ENCODE measurements at regions not wholly inside any gene's neighbourhood (a gene's known extent, or its start where the extent isn't known, plus 50 kb on each side); places are given as distances from the start of the nearest gene placed in this dataset.
"Not testable (repeated sequence)": the region's sequence is repeated elsewhere in the genome, so short reads cannot be mapped to it uniquely, and the experiment has no call there.

DNA sequence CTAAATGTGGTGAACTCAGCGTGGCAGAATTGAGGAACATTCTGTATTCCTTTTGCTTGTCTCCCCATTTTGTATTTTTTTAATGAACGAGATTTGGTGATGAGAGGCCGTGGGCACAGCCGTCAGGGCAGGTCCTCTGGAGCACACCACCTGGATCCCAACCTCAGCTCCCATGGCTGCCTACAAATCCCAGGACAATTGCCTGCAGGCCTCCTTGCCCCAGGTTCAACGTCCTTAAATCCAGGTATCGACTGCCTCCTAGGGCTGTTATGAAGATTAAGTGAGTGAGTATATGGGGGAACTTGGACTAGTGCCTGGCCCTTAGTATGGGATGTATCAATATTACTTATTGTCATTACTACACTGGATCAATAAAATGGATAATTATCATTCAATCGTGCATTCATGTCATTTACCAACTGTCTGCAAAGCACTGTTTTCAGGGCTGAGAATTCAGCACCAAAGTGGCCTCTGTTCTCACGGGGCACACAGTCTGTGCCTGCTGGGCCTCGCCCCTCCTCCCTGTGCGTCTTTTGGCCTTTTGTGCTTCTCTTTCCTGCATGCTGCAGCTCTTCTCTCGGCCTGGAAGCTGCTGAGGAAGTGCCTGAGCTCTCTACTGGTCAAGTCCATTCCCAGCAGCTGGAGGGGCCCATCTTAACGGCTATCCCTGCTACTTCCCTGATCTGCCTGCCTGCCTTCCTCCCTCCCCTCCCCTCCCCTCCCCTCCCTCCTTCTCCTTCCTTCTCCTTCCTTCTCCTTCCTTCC lies 1343.7 kb downstream of the BRD1 start:
- DNase-seq, result no peak

DNA sequence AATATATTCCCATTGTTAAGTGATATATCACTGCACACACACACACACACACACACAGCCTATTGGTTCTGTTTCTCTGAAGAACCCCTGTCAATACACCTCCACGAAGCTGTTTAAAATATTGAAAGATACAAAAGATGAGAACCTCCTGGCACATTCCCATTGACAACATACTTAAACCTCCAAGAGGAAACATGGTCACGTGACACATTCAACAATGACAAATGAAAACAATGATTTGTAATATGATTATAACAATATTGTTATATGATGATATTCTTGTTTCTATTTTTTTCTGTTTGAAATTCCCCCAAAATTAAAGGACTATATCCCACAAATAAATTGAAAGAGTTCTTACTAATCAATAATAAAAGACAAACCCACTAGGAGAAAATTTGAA lies 1344.9 kb downstream of the BRD1 start:
- DNase-seq, result no peak

DNA sequence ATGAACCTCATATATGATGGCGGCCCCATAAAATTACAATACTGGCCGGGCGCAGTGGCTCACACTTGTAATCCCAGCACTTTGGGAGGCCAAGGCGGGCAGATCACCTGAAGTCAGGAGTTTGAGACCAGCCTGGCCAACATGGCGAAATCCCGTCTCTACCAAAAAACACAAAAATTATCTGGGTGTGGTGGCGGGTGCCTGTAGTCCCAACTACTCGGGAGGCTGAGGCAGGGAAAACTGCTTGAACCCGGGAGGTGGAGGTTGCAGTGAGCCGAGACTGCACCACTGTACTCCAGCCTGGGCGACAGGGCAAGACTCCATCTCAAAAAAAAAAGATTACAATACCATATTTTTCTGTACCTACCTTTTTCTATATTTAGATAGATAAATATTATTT lies 1345.5 kb downstream of the BRD1 start:
- not testable (repeated sequence) for DNase-seq

DNA sequence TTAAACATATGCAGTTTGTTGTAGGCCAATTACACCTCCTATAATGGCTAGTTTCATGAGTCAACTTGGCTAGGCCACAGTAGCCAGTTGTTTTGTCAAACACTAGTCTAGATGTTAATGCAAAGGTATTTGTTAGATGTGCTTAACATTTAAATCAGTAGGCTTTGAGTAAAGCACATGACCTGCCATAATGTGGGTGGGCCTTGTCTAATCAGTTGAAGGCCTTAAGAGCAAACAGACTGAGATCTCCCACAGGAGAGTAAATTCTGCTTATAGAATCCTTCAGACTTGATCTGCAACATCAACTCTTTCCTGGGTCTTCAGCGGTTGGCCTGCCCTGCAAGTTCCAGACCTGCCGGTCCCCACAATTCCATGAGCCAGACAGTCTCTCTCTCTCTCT lies 1345.9 kb downstream of the BRD1 start:
- no peak for DNase-seq

DNA sequence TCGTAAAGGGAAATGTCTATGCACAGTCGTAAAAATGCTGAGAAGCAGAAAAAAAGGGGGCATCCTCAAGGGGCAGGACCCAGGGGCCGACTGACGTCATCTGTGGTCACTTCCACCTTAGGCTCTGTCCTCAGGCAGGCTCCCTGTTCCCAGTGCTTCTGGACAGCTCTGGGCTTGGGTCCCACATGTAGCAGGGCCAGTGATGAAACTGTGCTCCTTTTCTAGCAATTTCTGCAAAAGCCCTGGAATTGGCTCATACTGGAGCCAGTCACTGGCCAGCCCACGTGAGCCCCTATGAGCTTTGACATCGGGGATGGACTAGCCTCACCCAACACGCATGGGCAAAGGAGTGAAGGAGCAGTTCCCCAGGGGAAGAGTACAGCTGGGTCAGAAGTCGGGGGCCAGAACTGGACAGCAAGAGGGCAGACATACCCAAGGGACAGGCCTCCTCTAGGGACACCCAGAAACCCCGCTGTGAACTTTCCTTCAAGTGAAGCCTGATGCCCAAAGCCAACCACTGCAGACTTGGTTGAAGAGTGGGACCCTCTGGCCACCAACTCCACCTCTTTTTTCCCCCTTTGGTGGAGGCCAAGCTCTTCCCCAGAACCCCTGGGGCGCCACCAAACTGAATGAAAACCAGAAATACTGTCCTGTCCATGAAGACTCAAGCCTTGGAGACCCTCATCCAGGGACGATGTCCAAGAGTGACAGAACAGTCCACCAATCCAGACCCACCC lies 1349.0 kb downstream of the BRD1 start:
- no peak for DNase-seq

DNA sequence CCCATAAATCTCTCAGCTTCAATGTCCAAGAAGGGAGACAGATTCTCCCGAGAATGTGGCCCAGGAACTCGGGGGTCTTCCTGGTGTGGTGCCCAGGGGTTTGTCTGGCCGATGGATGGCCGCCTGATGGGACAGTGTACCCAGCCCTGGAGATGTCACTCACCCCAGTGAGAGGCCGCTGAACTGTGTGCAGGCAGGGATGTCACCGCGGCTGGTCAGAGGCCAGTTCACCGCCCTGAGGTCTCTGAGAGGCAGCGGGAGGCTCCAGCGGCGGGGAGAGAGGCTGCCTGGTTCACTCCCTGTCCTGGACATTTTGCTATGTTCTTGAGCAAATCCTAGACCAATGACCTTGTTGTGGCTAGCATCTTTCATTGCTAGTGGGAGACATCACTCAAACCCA lies 1349.5 kb downstream of the BRD1 start:
- DNase-seq, result no peak

DNA sequence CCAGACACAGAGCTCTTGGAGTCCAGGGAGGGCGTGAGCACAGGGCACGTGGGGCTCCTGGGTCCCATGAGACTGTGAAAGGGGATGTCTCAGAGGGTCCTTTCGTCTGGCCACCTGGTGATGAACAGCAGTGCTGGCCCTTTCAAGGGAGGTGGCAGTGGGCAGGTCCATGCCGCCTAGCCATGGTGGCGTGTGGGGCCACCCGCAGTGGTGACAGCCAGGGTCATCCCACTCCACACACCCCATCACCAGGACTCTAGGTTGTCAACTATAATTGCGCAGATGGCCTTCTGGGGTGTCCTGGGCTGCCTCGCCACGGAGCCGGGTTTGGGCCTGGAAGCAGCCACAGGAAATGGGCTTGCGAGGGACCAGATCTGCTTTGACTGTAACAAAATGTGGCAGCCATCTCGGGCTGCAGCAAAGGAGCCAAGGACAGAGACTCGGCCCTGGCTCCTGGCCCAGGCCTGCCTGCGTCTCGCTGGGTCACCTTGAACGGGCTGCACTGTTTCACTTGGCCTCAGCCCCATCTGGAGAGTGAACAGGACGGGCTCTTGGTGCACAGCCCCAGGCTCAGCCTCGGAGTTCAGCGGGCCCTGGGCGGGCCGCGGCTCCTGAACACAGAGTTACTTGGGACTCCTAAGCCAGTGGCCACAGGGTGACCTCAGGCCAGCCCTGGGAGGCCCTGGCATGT lies 1350.5 kb downstream of the BRD1 start:
- no peak for DNase-seq

DNA sequence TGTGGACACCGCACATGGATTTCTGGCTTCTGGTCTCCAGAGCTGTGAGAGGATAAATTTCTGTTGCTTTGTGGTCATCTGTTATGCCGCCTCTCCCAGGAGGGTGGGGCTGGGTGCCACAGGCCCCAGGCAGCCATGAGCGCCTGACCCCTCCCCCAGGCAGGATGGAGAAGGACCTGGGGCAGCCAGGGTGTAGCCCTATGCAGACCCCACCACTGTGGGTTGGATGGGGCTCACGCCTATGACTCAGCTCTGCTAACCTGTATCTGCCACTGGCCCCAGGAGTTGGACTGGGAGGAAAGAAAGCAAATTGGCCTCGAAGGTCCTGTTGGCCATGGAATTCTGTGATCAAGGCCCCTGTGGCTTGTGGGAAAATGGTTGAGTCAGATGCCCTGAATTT lies 1351.1 kb downstream of the BRD1 start:
- no peak for DNase-seq

DNA sequence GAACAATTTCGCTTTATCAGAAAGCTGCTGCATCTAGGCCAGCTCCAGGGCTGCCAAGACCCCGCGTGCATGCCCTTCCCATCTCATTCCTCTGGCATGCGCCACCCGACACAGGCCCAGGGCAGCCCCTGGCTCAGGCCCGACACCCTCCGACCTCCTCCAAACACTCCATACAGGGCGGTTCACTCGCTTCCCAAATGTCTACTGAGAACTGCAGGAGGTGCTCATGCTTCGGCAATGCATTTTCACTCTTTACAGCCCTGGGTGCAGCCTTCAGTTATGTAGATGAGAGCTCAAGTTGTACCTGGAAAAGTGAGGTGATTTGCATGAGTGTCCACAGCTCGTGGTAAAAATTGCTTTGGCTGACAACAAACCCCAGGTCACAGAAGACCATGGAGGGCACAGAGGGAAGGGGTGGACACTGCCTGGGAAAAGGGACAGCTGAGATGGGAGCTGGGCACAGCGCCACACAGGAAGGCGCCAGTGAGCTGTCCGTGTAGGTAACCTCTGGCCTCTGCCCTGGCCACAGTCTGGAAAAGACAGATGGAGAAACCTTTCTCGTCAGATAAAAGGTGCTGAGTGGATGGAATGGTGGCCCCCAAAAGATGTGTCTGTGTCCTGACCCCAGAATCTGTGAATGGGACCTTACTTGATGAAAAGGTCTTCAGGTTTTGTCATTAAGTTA lies 1351.9 kb downstream of the BRD1 start:
- DNase-seq, result no peak

DNA sequence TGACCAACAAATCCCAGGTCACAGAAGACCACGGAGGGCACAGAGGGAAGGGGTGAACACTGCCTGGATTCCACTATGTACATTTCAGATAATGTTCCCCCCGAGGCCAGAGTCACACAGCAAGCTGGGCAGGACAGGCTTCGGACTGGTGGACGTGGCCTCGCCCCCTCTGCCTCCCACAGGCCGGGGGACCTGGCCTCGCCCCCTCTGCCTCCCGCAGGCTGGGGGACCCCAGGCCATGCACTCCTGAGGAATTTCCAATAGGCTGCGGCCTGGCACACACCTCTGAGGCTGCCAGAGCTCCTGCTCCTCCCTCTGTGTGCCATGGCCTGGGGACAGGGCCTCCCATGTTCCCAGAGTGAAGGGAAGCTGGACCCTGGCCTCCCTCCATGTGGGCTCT lies 1352.8 kb downstream of the BRD1 start:
- no peak for DNase-seq

DNA sequence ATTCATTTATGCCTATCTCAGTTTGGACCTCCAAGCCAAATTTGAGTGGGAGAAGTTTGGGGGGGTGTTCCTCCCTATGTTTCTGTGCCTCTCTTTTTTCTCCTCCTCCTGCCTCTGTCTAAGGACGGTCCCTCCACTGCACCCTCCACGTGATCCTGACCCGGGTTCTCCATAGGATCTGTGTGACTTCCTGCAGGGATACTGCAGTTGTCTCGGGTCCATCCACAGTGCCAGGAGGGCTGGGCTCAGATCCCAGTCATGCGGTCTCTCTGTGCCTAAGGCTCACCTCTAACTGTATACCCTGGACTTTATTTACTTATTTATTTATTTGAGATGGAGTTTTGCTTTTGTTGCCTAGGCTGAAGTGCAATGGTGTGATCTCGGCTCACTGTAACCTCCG lies 1354.5 kb downstream of the BRD1 start:
- DNase-seq, result no peak

DNA sequence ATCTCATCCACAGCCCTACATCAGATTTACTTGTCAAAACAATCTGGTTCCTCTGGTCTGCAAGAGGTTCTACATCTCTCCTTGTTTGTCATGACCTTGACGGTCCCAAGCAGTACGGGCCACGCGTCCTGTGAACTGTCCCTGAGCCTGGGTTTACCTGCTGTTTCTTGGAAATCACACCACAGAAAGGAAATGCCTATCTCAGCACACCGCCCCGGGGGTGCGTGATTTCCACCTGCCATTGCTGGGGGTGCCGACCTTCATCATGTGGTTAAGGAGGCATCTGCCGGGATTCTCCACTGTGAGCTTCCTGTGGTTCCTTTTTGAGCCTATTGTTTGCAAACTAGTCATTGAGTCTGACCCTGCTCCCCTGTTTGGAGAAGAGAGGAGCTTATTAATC lies 1363.4 kb downstream of the BRD1 start:
- DNase-seq, result no peak

DNA sequence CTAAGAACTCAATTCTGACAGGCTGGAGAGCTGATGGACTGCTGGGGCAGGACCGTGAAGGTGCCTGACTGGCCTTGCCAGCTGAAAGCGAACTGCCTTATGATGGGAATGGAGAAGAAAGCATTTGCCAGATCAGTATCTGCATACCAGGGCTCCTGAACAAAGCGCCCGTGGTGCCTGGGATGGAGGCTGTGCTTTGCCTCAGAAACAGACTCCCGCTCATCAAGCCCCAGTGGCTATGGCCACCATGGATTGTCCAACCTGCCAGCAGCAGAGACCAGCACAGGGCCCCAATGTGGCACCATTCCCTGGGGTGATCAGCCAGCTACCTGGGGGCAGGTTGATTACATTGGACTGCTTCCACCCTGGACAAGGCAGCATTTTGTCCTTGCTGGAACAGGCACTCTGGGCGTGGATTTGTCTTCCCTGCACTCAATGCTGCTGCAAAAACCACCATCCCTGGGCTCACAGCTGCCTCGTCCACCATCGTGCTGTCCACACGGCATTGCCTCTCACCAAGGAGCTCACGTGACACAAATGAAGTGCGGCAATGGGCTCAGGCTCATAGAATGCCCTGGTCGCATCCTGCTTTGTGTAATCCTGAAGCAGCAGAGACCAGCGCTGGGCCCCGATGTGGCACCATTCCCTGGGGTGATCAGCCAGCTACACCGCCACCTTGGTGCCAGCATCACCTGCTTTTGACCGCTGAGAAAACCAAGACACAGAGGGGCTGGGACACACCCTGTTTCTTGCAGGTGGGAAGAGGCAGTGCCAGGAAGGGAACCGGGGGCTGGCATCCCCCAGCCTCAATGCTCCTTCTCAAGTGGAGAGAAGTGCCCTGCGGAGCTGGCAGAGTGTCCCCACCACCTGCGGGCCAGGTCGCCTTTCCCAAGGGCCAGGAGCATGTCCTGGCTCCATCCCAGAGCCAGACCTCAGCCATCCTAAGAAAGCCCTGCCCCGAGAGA lies 1367.5 kb downstream of the BRD1 start:
- no peak for DNase-seq

DNA sequence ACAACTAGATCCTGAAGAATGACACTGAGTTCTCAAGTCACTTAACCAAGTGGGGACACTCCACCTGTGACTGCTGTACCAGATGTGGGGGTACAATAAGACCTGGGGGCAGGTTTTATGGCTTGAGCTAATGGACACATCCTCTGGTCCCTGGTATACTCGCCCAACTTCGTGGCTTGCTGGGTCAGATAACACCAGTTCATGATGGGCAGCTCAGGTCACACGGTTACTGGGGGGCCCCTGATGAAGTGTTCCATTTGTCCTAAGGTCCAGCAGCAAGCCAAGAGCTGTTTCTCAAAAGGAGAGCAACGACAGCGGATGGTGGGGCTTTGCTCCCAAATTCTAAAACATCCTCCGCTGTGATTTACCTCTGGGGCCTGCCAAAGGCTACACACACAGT lies 1368.4 kb downstream of the BRD1 start:
- DNase-seq, result no peak

DNA sequence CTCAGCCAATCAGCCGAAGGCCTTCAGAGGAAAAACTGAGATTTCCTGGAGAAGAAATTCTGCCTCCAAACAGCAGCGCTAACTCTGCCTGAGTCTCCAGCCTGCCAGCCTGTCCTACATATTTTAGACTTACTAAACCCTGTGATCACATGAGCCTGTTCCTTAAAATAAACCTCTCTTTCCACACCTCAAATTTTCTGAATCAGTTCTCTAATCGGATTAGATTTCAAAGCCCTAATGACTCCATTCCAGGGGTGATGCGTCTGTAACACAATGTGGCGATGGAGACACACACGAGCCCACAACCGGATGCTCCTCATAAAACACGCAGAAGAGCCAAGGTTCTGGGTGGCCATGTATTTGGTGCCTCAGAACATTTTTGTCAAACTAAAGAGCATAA lies 1371.2 kb downstream of the BRD1 start:
- no peak for DNase-seq

DNA sequence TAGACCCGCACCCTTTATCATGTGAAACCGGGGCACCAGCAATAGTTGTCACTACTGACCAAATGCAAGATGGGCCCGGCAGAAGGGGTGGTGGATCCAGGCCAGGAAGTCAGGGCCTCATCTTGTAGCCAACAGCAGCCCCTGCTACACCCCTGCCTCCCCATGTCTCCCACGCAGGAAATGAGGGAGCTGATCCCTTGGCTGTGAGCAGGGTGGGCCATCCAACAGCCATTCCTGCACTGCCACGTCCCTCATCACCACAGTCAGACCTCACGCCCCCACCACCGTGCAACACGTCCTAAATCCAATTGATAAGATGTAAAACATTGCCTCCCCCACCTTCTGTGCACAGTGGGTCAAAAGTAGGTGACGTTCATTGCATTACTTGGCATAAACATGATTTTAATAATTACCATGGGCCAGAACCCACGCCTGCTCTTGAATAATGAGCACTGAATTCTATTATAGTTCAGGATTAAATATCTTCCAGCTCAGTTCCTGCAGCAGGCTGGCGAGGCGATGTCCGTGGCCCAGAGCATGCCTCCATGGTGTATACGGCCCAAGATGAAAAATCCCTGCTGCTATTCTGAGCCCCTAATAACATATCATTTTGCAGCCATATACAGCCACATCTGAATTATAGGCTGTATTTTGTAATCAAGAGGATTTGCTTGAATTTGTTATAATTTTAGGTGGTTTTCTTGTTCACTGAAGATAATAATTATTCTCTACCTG lies 1373.8 kb downstream of the BRD1 start:
- no peak for DNase-seq

DNA sequence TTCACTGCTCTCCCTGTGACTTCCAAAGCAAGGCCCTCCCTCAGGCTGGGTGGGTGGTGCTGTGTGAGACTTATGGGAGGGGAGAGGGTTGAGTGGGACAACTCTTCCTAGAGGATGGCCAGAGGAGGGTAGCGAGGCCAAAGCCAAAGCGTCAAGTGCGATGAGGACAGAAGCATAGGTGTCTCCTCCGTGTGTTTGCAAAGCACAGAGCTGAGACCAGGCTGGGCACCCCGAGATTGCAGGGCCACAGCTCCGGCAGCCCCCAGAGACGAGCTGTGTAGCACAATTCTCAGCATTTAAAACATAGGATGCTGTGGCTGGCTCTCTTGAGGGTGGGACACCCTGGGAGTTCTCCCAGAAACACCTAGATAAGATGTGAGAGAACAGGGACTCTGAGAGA lies 1374.5 kb downstream of the BRD1 start:
- no peak for DNase-seq

DNA sequence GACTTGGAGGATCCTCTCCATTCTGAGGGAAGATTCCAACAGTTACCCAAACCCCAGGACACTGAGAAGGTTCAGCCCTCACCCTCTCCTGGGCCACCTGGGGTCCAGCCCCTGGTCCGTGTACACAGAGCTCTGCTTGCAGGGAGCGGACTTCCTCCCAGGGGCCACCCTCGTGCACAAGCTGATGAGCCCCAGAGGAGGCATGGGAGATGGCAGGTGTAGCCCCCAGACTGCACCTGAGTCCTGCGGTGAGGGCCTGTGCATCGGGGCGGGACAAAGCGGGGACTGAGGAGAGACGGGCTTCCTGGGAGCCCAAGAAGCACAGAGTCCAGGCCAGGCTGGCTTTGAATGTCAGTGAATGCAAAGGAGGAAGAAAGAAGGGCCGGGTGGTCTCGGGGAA lies 1374.9 kb downstream of the BRD1 start:
- DNase-seq, result no peak

DNA sequence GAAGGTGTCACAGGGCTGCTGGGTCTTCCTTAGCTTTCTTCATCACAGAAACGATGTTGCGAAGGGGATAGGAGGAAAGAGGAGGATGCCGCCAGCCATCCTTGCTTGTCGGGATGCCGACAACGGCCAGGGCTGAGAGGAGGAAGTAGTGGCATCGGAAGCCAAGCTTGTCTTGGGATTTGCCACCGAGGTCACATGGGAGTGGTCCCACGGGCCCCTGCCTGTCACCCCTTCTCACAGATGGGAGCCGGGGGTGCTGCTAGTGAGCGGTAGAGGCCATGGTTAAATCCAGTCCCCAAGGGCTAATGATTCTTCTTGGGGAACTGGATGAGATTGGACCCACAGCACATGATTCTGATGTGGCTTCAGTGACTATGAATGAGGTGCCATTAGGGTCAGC lies 1375.8 kb downstream of the BRD1 start:
- no peak for DNase-seq

DNA sequence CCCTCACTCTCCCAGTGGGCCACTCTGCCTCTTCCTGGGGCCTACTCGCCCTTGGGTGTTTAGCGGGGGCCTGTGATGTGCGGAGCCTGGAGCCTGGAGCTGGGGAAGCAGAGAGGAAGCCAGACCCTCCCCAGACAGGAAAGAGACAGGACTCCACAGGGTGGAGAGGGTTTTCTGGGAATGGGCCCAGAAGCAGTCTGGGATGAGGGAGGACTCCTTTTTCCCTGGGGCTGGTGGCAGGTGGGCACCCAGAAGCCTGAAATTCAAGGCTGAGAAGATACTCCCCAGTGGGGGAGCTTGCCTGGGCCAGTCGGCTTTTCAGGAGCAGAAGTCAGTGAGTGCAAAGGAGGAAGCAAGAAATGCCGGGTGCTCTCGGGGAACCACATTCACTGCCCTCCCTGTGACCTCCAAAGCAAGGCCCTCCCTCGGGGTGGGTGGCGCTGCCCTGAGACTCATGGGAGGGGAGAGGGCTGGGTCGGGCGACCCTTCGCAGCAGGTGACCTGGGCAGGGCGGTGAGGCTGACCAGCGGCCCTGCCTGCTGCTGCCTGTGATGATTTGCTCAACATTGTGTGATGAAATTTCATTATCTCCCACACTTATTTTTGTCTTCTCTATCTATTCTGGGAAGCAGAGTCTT lies 1377.4 kb downstream of the BRD1 start:
- no peak for DNase-seq
